CD14-positive monocyte (primary cell): ENCODE measurements at regions not wholly inside any gene's neighbourhood (a gene's known extent, or its start where the extent isn't known, plus 50 kb on each side); places are given as distances from the start of the nearest gene placed in this dataset.

Experiments
- DNase-seq, 3 donors: peaks; one replicate each; pipeline ENCODE4 v3.0.0-alpha.2; 2011 to 2022
- H2AFZ ChIP-seq: 2 replicates; pipeline ENCODE4 v1.6.0; 2012; ENCODE audit warnings: mild to moderate bottlenecking, low read depth, low read length, inconsistent platforms; ENCODE audit not compliant: insufficient read depth, poor library complexity, severe bottlenecking
- H3K27ac ChIP-seq, 2 donors: 1 replicate in 1 of 2; 2 replicates in 1 of 2; pipeline ENCODE4 v1.5.1; 2012 to 2013; ENCODE audit warnings: low read length in 2 of 2, control low read depth in 1 of 2, inconsistent platforms in 1 of 2, low read depth in 1 of 2, mild to moderate bottlenecking in 1 of 2
- H3K27me3 ChIP-seq, 2 donors: one replicate each; pipeline versions ENCODE4 v1.6.0 to v1.6.1; 2011 to 2013; ENCODE audit warnings: low read length in 2 of 2; ENCODE audit not compliant: control insufficient read depth in 2 of 2, insufficient read depth in 2 of 2
- H3K36me3 ChIP-seq, 2 donors: replicated peaks in 1 of 2; 1 replicate in 1 of 2; 2 replicates in 1 of 2; pipeline versions ENCODE4 v1.5.1 to v1.6.1; 2012 to 2013; ENCODE audit warnings: low read length in 2 of 2, control low read depth in 1 of 2, inconsistent platforms in 1 of 2, mild to moderate bottlenecking in 1 of 2; ENCODE audit not compliant: insufficient read depth in 2 of 2, control insufficient read depth in 1 of 2
- H3K4me1 ChIP-seq, 2 donors: 1 replicate in 1 of 2; 2 replicates in 1 of 2; pipeline versions ENCODE4 v1.5.1 to v1.6.1; 2012 to 2013; ENCODE audit warnings: low read length in 2 of 2, control low read depth in 1 of 2, inconsistent platforms in 1 of 2, mild to moderate bottlenecking in 1 of 2, moderate library complexity in 1 of 2; ENCODE audit not compliant: insufficient read depth in 2 of 2, control insufficient read depth in 1 of 2
- H3K4me2 ChIP-seq: replicated peaks from 2 replicates; pipeline ENCODE3; 2012; ENCODE audit warnings: low read length, moderate library complexity, mild to moderate bottlenecking; ENCODE audit not compliant: poor library complexity, severe bottlenecking; ENCODE audit errors: extremely low read depth
- H3K4me3 ChIP-seq, 3 experiments: fragments of 200-600 bp in 1 of 3; sonication (generic) in 1 of 3; replicated peaks in 1 of 3; 1 replicate in 2 of 3; 2 replicates in 1 of 3; pipeline ENCODE4 v1.5.1; 2011 to 2013; ENCODE audit warnings: low read length in 3 of 3, mild to moderate bottlenecking in 3 of 3, control low read depth in 2 of 3, low read depth in 2 of 3, inconsistent platforms in 1 of 3, moderate library complexity in 1 of 3
- H3K79me2 ChIP-seq: 2 replicates; pipeline ENCODE4 v1.6.0; 2012; ENCODE audit warnings: mild to moderate bottlenecking, control low read depth, inconsistent platforms, low read length, moderate library complexity; ENCODE audit not compliant: insufficient read depth
- H3K9ac ChIP-seq: 2 replicates; pipeline ENCODE4 v1.6.0; 2017; ENCODE audit warnings: low read length, mild to moderate bottlenecking; ENCODE audit not compliant: insufficient read depth, poor library complexity, severe bottlenecking
- H3K9me3 ChIP-seq, 2 donors: replicated peaks in 1 of 2; 1 replicate in 1 of 2; 2 replicates in 1 of 2; pipeline versions ENCODE4 v1.5.1 to v1.6.1; 2012 to 2013; ENCODE audit warnings: low read length in 2 of 2, control low read depth in 1 of 2; ENCODE audit not compliant: control insufficient read depth in 1 of 2, insufficient read depth in 1 of 2
- H4K20me1 ChIP-seq: 2 replicates; pipeline ENCODE4 v1.6.0; 2012; ENCODE audit warnings: mild to moderate bottlenecking, low read length, control low read depth, moderate library complexity; ENCODE audit not compliant: insufficient read depth
- H3K27ac Mint-ChIP-seq, 7 donors: one replicate each; pipeline ENCODE4 v1.8.0; 2020; ENCODE audit warnings: mild to moderate bottlenecking in 7 of 7, mixed read lengths in 7 of 7, moderate library complexity in 6 of 7, inconsistent platforms in 2 of 7
- H3K27me3 Mint-ChIP-seq, 3 donors: one replicate each; pipeline ENCODE4 v1.8.0; 2021 to 2022; ENCODE audit warnings: low read depth in 3 of 3, mild to moderate bottlenecking in 3 of 3, mixed read lengths in 3 of 3, moderate library complexity in 3 of 3, inconsistent platforms in 1 of 3
- H3K36me3 Mint-ChIP-seq, 2 donors: one replicate each; pipeline ENCODE4 v1.8.0; 2020; ENCODE audit warnings: mixed read lengths in 2 of 2, inconsistent platforms in 1 of 2, mild to moderate bottlenecking in 1 of 2
- H3K4me1 Mint-ChIP-seq: one replicate; pipeline ENCODE4 v1.8.0; 2020; ENCODE audit warnings: mild to moderate bottlenecking, mixed read lengths
- H3K4me3 Mint-ChIP-seq, 2 donors: one replicate each; pipeline ENCODE4 v1.8.0; 2020; ENCODE audit warnings: mild to moderate bottlenecking in 2 of 2, mixed read lengths in 2 of 2, moderate library complexity in 1 of 2
- H3K9me3 Mint-ChIP-seq, 7 donors: one replicate each; pipeline ENCODE4 v1.8.0; 2020 to 2022; ENCODE audit warnings: mixed read lengths in 7 of 7, mild to moderate bottlenecking in 6 of 7, moderate library complexity in 6 of 7, inconsistent platforms in 2 of 7
- CTCF ChIP-seq: fragments of 200-600 bp; IDR thresholded peaks from one replicate; pipeline ENCODE4 v1.8.0; 2022; ENCODE audit warnings: antibody characterized with exemption, mild to moderate bottlenecking
- WGBS: methylation state at CpG from one replicate; pipeline ENCODE4 v1.1.5; 2013; ENCODE audit warnings: missing lambda C conversion rate; ENCODE audit not compliant: insufficient coverage; 5-methylcytosine and 5-hydroxymethylcytosine counted together
- intact Hi-C, 2 donors: fragments of 100-400 bp; cut with micrococcal nuclease; formaldehyde crosslinking; loops; one replicate each; pipeline versions ENCODE4 v1.15.0 to v1.15.1; 2023

- Histone ChIP-seq H3K9me3 (peaks cover 0 to 6% of the 10 kb centered on the region in 2 donors), H3K27me3 (no peaks in the 10 kb centered on the region), H3K4me1 (no peaks in the 10 kb centered on the region), H3K4me3 (no peak overlapping the region), H3K9ac (no peak overlapping the region), H3K79me2 (no peaks in the 10 kb centered on the region), H3K4me2 (no peak overlapping the region), H2AFZ (no peak overlapping the region), H3K36me3 (no peaks in the 10 kb centered on the region), H3K27ac (no peak overlapping the region), H4K20me1 (no peaks in the 10 kb centered on the region)
- no peaks in the 10 kb centered on the region for H3K4me1 Mint-ChIP-seq
- H3K4me3 Mint-ChIP-seq, result no peak overlapping the region
- peaks cover 0 to 9% (median 2%) of the 10 kb centered on the region in 7 donors for H3K9me3 Mint-ChIP-seq
- H3K36me3 Mint-ChIP-seq, result no peaks in the 10 kb centered on the region
- TF ChIP-seq CTCF, result no peak
- intact Hi-C loops, result no loop called here
- no peak overlapping the region for H3K27ac Mint-ChIP-seq
- H3K27me3 Mint-ChIP-seq, result peaks cover 0 to 2% (median 1%) of the 10 kb centered on the region in 3 donors
- 95% methylated on average over 4 of the region's 5 CpGs for WGBS
- DNase-seq, result no peak
Measured at GRCh38 chr2:180257247-180257646, 250.2 kb upstream of the CWC22 start.

GRCh38 chr2:180255981-180256380 is 248.9 kb upstream of the CWC22 start:
- no peaks in the 10 kb centered on the region for H3K27me3 ChIP-seq
- DNase-seq, result no peak
- no peaks in the 10 kb centered on the region for H3K4me1 ChIP-seq
- H3K27ac ChIP-seq, result no peak overlapping the region
- Mint-ChIP-seq H3K4me1 (no peaks in the 10 kb centered on the region), H3K27ac (no peak overlapping the region), H3K4me3 (no peak overlapping the region), H3K36me3 (no peaks in the 10 kb centered on the region), H3K9me3 (peaks cover 0 to 11% (median 2%) of the 10 kb centered on the region in 7 donors), H3K27me3 (peaks cover 0 to 2% (median 0%) of the 10 kb centered on the region in 3 donors)
- no peak overlapping the region for H3K4me2 ChIP-seq
- no peak overlapping the region for H2AFZ ChIP-seq
- no peak overlapping the region for H3K9ac ChIP-seq
- H3K9me3 ChIP-seq, result peaks cover 0 to 6% of the 10 kb centered on the region in 2 donors
- no peak for TF ChIP-seq CTCF
- H3K36me3 ChIP-seq, result no peaks in the 10 kb centered on the region
- intact Hi-C loops, result no loop called here
- no peak overlapping the region for H3K4me3 ChIP-seq
- H3K79me2 ChIP-seq, result no peaks in the 10 kb centered on the region
- no peaks in the 10 kb centered on the region for H4K20me1 ChIP-seq
- 67% methylated on average over 1 of the region's 1 CpG for WGBS
